ENCODE measurements at regions not wholly inside any gene's neighbourhood (a gene's known extent, or its start where the extent isn't known, plus 50 kb on each side); places are given as distances from the start of the nearest gene placed in this dataset.

DNA sequence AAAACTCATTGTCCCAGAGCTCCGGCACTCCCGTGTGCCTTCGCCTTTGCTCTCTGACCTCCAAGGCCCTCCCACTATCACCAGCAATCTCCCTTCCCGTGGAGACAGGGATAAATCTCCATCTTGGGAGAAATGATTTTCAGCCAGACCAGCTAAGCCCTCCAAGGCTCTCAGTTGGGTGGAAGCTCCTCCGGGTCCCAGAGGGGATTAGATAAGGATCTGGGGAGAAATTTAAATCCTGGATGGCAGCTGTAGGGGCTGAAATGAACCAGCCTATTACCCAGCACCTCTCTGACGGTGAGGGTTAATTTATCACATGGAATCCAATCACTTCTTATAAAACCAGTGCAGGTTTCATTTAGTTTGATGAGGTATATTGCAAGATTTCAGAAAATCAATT lies 366.2 kb downstream of the FBXW7 start:
- TF ChIP-seq, protein P1, sequence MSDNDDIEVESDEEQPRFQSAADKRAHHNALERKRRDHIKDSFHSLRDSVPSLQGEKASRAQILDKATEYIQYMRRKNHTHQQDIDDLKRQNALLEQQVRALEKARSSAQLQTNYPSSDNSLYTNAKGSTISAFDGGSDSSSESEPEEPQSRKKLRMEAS (IDR thresholded peaks at IDR 0.05): no peak
- TF ChIP-seq TCF12 (IDR thresholded peaks at IDR 0.05; ENCODE audit: low read depth) (no peak), FOXM1 (IDR thresholded peaks at IDR 0.05; ENCODE audit: borderline replicate concordance, low read depth) (no peak), EGR1 (IDR thresholded peaks at IDR 0.05) (no peak), YY1 (IDR thresholded peaks at IDR 0.05; ENCODE audit: low read depth) (no peak)

DNA sequence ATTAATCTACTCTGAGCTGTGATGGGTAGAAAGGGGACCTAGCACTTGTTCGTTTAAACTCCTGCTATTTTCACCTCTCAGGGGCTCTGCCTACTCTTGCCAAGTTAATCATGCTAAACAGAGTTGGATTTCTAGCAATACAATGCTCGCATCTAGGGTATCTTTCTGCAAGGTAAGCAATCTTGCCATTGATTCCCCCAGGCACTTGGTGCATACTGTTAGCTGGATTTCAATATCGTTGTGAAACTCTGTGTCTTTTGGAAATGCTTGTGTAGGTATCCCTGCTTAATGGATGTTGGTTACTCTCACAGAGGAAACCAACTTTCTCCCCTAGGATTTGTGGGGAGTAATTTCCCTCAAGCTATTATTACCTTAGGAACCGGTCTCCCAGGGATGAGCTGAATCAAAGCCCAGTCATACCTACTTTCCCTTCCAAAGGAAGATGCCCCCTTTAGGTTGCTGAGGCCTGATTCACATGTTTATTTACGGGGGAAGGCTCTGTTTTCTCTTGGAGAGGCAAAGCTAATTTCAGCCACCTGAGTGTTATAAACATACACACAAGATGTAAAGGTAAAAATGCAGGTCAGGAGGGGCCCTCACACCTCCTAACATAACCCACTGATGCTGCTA lies 366.8 kb downstream of the FBXW7 start:
- TF ChIP-seq, protein P2, sequence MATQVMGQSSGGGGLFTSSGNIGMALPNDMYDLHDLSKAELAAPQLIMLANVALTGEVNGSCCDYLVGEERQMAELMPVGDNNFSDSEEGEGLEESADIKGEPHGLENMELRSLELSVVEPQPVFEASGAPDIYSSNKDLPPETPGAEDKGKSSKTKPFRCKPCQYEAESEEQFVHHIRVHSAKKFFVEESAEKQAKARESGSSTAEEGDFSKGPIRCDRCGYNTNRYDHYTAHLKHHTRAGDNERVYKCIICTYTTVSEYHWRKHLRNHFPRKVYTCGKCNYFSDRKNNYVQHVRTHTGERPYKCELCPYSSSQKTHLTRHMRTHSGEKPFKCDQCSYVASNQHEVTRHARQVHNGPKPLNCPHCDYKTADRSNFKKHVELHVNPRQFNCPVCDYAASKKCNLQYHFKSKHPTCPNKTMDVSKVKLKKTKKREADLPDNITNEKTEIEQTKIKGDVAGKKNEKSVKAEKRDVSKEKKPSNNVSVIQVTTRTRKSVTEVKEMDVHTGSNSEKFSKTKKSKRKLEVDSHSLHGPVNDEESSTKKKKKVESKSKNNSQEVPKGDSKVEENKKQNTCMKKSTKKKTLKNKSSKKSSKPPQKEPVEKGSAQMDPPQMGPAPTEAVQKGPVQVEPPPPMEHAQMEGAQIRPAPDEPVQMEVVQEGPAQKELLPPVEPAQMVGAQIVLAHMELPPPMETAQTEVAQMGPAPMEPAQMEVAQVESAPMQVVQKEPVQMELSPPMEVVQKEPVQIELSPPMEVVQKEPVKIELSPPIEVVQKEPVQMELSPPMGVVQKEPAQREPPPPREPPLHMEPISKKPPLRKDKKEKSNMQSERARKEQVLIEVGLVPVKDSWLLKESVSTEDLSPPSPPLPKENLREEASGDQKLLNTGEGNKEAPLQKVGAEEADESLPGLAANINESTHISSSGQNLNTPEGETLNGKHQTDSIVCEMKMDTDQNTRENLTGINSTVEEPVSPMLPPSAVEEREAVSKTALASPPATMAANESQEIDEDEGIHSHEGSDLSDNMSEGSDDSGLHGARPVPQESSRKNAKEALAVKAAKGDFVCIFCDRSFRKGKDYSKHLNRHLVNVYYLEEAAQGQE (IDR thresholded peaks at IDR 0.05; ENCODE audit: low read depth): no peak
- no peak for TF ChIP-seq TAF1 (IDR thresholded peaks at IDR 0.05; ENCODE audit: low read depth)
- TF ChIP-seq FOXM1 (IDR thresholded peaks at IDR 0.05; ENCODE audit: borderline replicate concordance, low read depth): no peak
- TF ChIP-seq TCF12 (IDR thresholded peaks at IDR 0.05; ENCODE audit: low read depth): no peak
- TF ChIP-seq YY1 (IDR thresholded peaks at IDR 0.05; ENCODE audit: low read depth): no peak
- TF ChIP-seq RAD21 (IDR thresholded peaks at IDR 0.05; ENCODE audit: low read depth): no peak
- TF ChIP-seq, protein P1 (IDR thresholded peaks at IDR 0.05): no peak
- TF ChIP-seq TEAD4 (IDR thresholded peaks at IDR 0.05): no peak
- TF ChIP-seq CEBPB (IDR thresholded peaks at IDR 0.05): no peak
- TF ChIP-seq ZBTB7A (IDR thresholded peaks at IDR 0.05; ENCODE audit: low read depth): no peak
- TF ChIP-seq EP300 (IDR thresholded peaks at IDR 0.05; ENCODE audit: borderline replicate concordance): no peak
- TF ChIP-seq CREB1 (IDR thresholded peaks at IDR 0.05; ENCODE audit: low read depth): no peak
- TF ChIP-seq, protein P3, sequence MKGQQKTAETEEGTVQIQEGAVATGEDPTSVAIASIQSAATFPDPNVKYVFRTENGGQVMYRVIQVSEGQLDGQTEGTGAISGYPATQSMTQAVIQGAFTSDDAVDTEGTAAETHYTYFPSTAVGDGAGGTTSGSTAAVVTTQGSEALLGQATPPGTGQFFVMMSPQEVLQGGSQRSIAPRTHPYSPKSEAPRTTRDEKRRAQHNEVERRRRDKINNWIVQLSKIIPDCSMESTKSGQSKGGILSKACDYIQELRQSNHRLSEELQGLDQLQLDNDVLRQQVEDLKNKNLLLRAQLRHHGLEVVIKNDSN (IDR thresholded peaks at IDR 0.05): no peak
- TF ChIP-seq NFIC (IDR thresholded peaks at IDR 0.05): no peak
- TF ChIP-seq EGR1 (IDR thresholded peaks at IDR 0.05): no peak

DNA sequence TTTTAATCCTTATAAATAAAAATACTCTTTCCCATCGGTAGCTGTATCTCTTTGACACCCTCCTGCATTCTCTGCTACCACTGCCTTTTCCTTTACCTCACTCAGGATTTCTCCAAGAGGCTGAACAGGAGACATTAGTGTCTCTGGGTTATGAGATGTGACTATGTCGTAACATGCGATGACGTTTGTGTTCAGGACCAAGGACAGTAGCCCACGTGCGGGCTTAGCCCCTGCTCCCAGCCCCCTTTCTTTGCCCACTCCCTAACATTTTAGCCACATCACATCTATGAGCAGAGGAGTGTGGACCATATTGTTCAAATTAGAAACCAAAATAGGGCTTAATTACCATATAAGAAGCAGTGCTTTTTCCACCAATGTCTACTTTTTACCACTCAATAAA lies 369.3 kb downstream of the FBXW7 start:
- peak; percentile 94 for TF ChIP-seq ZBTB7A (IDR thresholded peaks at IDR 0.05; ENCODE audit: low read depth)
- TF ChIP-seq, protein P3 (IDR thresholded peaks at IDR 0.05): peak; percentile 72
- TF ChIP-seq FOXM1 (IDR thresholded peaks at IDR 0.05; ENCODE audit: borderline replicate concordance, low read depth): no peak
- TF ChIP-seq, protein P2 (IDR thresholded peaks at IDR 0.05; ENCODE audit: low read depth): peak; percentile 93
- TF ChIP-seq, protein P1 (IDR thresholded peaks at IDR 0.05): peak; percentile 78
- TF ChIP-seq CREB1 (IDR thresholded peaks at IDR 0.05; ENCODE audit: low read depth): peak; percentile 58; the same call in 1 of the 2 replicates
- no peak for TF ChIP-seq NFIC (IDR thresholded peaks at IDR 0.05)
- peak; percentile 94 for TF ChIP-seq CEBPB (IDR thresholded peaks at IDR 0.05)

DNA sequence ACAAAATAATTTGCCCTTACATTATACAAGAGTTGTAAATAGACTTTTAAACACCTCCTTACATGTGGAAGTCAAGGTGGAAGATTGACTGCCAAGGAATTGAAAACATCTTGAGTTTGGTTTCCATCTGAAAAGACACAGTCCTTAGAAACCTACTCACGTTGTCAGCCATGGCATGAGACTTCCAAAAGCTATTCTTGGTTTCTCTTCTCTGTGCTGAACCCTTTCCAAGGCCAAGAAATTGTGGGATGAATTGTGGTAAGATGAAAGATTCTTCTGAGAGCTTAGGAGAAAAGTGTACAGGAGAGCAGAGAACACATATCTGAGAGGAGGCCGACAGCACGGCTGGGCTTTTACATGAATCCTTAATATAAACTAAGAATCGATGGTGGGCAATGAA lies 370.0 kb downstream of the FBXW7 start:
- no peak for TF ChIP-seq ZBTB7A (IDR thresholded peaks at IDR 0.05; ENCODE audit: low read depth)
- TF ChIP-seq, protein P1 (IDR thresholded peaks at IDR 0.05): no peak
- TF ChIP-seq CREB1 (IDR thresholded peaks at IDR 0.05; ENCODE audit: low read depth): no peak
- TF ChIP-seq TCF12 (IDR thresholded peaks at IDR 0.05; ENCODE audit: low read depth): no peak
- TF ChIP-seq TEAD4 (IDR thresholded peaks at IDR 0.05): no peak
- TF ChIP-seq NFIC (IDR thresholded peaks at IDR 0.05): no peak
- no peak for TF ChIP-seq EGR1 (IDR thresholded peaks at IDR 0.05)
- TF ChIP-seq, protein P2 (IDR thresholded peaks at IDR 0.05; ENCODE audit: low read depth): no peak
- TF ChIP-seq, protein P3 (IDR thresholded peaks at IDR 0.05): no peak
- no peak for TF ChIP-seq YY1 (IDR thresholded peaks at IDR 0.05; ENCODE audit: low read depth)
